NCI-H1092 (cell line): ENCODE measurements at regions not wholly inside any gene's neighbourhood (a gene's known extent, or its start where the extent isn't known, plus 50 kb on each side); places are given as distances from the start of the nearest gene placed in this dataset.
A peak's percentile ranks its signal among the peaks of the same experiment; 100 is the strongest.

ENCODE experiments used
- DNase-seq: peaks from one replicate; lab custom pipeline; 2025; lab: John Stamatoyannopoulos, UW

DNA sequence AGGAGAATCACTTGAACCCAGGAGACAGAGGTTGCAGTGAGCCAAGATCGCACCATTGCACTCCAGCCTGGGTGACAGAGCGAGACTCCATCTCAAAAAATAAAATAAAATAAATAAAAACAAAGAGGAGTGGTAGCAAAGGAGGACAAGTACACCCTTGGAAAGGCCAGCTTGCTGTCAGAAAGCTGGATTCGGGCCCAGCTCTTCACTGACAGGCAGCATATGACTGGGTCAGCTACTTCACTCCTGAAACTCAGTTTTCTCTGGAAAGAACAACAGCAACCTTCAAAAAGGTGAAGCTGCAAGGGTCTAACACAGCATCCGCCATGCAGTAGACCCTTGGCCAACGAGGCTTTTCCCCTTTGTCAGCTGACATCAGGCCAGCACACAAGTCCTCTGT, 156.0 kb upstream of the TIAM1 start:
- no peak for DNase-seq

GRCh38 chr21:31498985-31499384, 154.9 kb upstream of the TIAM1 start:
- no peak for DNase-seq

DNA sequence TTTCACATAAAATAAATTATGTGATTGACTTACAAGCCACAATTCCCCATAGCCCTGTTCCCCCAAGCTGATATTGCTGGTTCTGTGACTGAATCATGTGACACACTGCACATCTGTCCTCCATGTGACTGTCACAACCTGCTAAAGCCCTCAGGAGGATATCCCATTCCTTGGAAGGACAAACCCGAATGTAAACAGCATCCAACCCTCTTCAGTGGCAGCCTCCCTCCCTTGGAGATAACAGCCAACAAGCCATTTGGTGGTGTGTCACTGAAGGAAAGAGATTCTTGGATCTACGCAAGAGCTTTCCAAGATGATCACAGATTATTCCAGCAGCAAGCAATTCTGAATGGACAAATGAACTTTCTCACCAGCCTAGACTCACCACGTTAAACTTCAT, 153.9 kb upstream of the TIAM1 start:
- no peak for DNase-seq

GRCh38 chr21:31493350-31493880, 149.4 kb upstream of the TIAM1 start:
- DNase-seq: peak; percentile 13

GRCh38 chr21:31491617-31492016, 147.6 kb upstream of the TIAM1 start:
- no peak for DNase-seq

DNA sequence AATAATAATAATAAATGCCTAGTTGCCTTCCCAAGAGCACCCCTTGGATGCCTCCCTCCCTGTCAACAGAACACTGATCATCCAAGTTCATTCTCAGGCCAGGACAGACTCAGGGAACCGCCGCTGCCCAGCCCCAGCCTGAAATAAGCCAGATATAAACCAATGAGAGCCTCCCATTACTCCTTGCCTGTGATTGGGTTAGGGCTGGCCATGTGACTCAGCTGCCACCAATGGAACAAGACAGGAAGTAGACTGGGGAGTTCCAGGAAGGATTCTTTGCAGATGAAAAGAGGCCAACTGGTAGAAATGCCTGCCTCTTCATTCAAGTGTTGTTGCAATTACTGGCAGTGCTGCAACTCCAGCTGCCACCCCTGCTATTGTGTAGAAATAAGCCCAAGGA, 146.4 kb upstream of the TIAM1 start:
- DNase-seq: no peak

GRCh38 chr21:31489726-31490125, 145.7 kb upstream of the TIAM1 start:
- no peak for DNase-seq

- no peak for DNase-seq
Observed at GRCh38 chr21:31489014-31489413, 145.0 kb upstream of the TIAM1 start.

DNA sequence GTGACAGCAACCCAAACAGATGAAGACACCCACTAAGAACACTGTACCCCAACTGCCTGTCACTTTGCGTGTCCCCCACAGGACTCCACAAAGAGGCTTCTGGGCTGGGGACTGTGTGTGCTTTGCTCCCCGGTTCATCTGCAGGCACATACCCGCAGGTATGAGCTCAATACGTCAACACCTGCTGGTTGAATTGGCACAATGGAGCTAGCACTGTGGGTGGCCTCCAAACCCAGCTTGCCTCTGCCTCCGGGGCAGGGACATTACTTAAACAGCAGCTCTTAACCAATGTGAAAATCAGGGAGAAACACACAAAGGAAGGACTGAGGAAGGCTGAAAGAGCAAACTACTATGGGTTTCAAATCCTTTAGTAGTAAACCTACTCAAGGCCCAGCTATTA, 140.2 kb upstream of the TIAM1 start:
- DNase-seq: no peak

DNA sequence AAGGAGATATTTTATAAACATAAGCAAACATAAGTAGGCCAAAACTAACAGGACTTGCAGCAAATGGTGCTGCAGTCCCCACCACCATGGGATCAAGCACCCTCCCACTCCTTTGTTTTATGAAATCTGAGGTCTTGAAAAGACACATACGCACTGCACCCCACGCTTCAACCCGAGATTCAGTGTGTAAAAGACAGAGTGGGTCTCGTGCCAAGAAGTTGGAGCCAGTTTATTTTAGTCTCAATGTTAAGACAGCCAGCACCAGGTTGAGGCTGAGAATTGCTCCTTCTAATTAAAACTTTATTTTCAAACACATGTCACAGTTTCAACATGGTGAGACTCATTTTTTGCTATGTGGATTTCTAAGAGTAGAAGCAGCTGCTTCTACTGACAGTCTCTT, 139.1 kb upstream of the TIAM1 start:
- no peak for DNase-seq

- no peak for DNase-seq
Observed at GRCh38 chr21:31482460-31482859, 138.4 kb upstream of the TIAM1 start.

DNA sequence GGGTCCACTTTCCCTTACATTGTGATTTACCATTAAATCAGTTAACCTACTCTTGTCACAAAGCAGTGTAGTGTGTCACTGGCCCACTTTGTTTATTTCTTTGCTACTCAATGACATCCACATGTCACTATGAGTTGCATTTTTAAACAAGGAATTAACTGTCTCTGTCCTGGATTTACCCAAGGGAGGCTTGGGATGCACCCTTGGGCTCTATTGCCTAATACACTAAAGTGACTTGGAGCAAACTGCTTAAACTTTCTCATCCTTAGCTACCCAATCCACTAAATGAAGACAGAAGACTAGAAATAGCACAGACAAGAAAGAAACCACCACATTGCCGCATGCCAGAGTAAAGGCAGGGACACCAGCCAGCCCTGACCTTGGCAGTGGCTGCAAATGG, 136.2 kb upstream of the TIAM1 start:
- no peak for DNase-seq

- no peak for DNase-seq
Observed at GRCh38 chr21:31479714-31480113, 135.7 kb upstream of the TIAM1 start.

DNA sequence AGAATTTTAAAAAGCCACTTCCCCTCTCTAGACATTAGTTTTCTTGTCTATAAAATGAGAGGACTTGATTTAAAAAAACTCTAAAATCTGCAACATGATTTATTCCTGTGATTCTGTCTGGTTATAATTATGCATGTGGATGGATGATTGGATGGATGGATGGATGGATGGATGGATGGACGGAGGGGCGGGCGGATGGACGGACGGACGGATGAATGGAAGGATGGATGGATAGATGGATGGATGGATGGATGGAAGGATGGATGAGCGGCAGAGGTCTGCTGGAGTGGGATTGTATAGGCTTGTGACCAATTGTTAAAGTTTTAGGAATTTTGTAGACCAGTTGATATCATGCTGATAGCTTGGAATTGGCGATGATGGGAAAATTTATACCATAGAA, 135.2 kb upstream of the TIAM1 start:
- DNase-seq: no peak

- DNase-seq: no peak
Observed at GRCh38 chr21:31476263-31477022, 132.4 kb upstream of the TIAM1 start.

DNA sequence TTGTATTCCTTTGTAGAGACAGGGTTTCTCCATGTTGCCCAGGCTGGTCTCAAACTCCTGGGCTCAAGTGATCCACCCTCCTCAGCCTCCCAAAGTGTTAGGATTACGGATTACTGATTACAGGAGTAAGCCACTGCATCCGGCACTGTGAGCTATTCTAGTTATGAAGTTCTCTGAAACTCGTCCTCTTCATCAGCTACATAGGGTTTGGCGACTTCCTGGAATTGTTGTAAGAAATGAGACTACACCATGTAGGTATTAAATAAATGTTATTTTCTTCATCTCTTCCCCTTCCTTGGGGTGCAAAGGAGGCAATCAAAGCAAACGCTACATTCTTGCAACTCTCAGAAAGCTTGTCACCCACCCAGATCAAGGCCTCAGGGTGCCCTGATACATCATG, 131.2 kb upstream of the TIAM1 start:
- DNase-seq: no peak

- no peak for DNase-seq
Observed at GRCh38 chr21:31473685-31474345, 129.8 kb upstream of the TIAM1 start.

DNA sequence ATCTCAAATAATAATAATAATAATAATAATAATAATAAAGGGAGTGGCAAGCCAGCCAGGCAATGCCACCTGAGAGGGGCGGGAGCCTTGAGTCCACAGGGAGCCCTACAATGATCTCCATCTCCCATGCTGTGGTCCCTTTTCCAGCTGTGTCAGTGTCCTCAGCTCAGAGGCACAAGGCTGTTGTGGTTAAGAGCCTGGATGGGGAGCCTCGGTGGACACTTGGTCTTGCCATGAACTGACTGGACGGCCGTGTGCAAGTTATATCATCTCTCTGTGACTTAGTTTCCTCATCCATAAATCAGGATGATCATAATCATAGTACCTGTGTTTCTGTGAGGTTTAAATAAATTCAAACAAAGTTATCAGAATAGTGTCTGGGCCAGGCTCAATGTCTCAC, 127.8 kb upstream of the TIAM1 start:
- DNase-seq: no peak

- DNase-seq: no peak
Observed at GRCh38 chr21:31470896-31471694, 127.0 kb upstream of the TIAM1 start.

- no peak for DNase-seq
Observed at GRCh38 chr21:31460980-31461379, 116.9 kb upstream of the TIAM1 start.

- DNase-seq: no peak
Observed at GRCh38 chr21:31459457-31459856, 115.4 kb upstream of the TIAM1 start.

DNA sequence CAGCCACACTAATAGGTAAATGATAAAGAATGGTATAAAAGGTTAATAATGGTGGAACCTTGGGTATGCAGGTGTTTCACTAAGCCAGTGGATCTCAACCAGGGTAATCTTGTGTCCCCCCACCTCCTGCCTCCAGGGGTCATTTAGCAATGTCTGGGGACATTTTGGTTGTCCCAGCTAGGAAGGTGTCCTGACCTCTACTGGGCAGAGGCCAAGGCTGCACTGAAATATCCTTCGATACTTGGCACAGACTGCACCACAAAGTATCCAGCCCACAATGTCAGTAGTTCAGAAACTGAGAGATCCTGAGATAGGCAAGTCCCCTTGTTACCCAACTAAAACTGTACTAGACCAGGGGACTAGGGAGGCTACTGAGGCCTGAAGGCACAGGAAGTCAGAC, 113.6 kb upstream of the TIAM1 start:
- no peak for DNase-seq

- no peak for DNase-seq
Observed at GRCh38 chr21:31456201-31456600, 112.1 kb upstream of the TIAM1 start.
